GM03348 (cell line): ENCODE measurements at regions not wholly inside any gene's neighbourhood (a gene's known extent, or its start where the extent isn't known, plus 50 kb on each side); places are given as distances from the start of the nearest gene placed in this dataset.

ENCODE experiments used
- DNase-seq: peaks from one replicate; pipeline ENCODE4 v3.0.0; 2012; ENCODE audit warnings: low spot score

DNA sequence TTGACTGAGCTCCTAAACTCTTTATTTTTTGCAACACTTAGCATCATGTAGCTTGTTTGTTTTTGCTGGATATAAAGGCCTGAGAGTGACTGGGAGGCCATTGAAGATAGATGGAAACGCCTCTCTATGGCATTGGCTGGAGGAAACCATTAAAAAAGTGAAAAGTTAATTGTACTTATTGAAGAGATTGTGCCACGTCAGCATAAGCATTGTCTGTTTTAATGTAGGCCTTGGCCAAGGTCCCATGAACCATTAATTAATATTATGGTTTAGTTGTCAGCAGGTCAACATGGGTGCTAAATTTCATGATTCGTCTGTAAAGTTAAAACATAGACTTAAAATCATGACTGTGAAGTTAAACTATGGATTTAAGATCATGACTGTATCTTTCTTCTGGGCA is 178.6 kb downstream of the GATA3 start:
- no peak for DNase-seq

DNA sequence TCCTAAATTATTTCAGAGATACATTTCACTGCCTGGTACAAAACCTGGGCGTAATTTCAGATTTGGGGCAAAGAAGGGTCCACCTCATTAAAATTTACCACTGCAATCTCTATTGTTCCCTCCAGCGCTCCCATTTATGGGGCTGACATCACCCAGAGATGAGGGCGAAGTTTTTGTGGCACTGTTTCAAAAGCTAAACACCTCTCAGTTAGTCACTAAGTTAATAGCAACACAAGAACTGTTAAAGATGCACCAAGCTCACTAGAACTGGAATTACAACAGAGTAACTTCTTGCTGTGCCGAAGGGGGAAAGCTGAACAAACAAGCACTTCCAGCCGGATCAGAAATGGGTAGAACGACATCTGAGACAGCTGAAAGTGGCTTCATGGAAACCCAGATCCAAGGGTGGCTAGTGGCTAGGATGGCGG is 179.4 kb downstream of the GATA3 start:
- no peak for DNase-seq

- no peak for DNase-seq
Observed at GRCh38 chr10:8235253-8236027, 181.0 kb downstream of the GATA3 start.

DNA sequence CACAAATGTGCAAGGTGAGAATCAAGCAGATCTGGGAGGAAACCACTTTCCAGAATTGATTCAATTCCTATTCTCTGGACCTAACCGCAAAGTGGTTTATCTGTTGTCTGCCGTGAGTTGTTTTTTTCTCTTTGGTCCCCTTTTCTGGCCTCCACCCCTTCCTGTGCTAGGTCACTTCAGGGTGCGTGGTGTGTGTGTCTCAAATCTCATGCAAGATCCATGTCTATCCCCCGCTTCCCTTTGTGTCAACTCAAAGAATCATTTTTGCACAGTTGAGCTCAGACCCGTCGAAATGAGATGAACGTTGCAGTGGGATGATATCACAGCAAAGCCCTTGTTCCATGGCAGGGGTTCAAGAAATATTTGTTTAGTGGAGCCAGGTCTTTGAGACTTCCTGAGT is 184.5 kb downstream of the GATA3 start:
- no peak for DNase-seq

- DNase-seq = no peak
Observed at GRCh38 chr10:8240861-8241260, 186.4 kb downstream of the GATA3 start.

- no peak for DNase-seq
Observed at GRCh38 chr10:8242295-8242872, 187.9 kb downstream of the GATA3 start.

GRCh38 chr10:8245131-8245813 is 190.8 kb downstream of the GATA3 start:
- DNase-seq = no peak

DNA sequence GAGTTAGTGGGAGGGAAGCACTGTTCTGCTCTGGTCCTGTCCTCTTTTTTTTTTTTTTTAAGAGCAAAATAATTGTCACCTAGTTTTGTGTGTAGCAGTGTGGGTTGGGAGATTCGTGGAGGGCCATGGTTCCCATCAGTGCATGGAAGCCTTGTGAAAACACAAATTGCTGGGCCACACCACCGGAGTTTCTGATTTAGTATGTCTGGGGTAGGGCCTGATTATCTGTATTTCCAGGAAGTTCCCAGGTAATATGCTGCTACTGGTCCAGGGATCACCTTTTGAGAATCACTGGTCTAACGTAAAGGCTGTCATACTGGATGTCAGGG is 191.3 kb downstream of the GATA3 start:
- no peak for DNase-seq

GRCh38 chr10:8246548-8246947 is 192.1 kb downstream of the GATA3 start:
- DNase-seq = no peak

GRCh38 chr10:8247191-8247590 is 192.7 kb downstream of the GATA3 start:
- DNase-seq = no peak

- DNase-seq = no peak
Observed at GRCh38 chr10:8248868-8249267, 194.4 kb downstream of the GATA3 start.

DNA sequence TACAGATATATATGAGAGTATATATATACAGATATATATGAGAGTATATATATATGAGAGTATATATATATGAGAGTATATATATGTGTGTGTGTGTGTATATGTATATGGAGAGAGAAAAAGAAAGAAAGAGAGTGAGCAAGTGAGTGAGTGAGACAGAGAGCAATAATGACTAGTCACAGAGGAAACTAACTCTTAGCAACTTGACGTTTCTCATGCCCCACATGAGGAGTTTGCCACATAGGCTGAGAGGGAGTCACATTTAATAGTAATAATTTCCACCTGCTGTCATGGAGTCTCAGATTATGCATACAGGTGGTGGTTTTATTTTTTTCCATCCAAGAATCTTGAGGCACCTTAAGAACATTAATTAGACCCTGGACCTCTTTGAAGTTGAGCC is 199.9 kb downstream of the GATA3 start:
- no peak for DNase-seq

DNA sequence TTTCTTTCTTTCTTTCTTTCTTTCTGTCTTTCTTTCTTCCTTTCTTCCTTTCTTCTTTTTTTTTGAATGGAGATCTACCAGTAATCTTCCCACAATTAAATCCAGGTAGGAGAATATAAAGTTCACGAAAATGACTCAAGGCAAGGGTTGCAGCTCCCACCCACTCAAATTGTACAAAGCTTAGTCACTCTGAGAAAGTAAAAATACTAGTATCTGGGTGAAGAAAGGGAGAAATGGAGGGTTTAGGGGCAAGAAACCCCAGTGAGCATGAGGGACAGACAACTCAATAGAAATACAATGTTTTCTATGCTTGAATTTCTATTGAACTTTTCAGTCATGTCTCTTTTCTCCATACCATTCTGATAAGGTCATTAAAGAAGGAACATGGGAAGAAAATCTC is 200.8 kb downstream of the GATA3 start:
- DNase-seq = no peak

GRCh38 chr10:8260645-8261044 is 206.2 kb downstream of the GATA3 start:
- no peak for DNase-seq

DNA sequence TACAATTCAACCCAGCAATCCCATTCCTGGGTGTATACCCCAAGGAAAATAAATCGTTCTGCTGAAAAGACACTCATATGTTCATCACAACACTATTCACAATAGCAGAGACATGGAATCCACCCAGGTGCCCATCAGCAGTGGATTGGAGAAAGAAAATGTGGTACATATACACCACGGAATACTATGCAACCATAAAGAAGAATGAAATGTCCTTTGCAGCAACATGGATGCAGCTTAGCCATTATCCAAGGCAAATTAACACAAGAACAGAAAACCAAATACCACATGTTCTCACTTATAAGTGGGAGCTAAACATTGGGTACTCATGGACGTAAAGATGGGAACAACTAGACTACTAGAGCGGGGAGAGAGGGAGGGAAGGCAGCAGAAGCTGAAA is 207.8 kb downstream of the GATA3 start:
- no peak for DNase-seq

DNA sequence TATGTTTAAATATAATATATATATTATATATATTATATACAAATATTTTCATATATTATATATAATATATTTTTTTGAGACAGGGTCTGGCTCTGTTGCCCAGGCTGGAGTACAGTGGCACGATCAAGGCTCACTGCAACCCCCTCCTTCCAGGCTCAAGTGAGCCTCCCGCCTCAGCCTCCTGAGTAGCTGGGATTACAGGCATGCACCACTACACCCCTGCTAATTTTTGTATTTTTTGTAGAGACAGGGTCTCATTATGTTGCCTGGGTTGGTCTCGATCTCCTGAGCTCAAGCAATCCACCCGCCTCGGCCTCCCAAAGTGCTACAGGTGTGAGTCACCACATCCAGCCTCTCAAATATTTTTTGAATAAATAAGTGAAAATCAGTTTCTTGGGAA is 215.5 kb downstream of the GATA3 start:
- no peak for DNase-seq

DNA sequence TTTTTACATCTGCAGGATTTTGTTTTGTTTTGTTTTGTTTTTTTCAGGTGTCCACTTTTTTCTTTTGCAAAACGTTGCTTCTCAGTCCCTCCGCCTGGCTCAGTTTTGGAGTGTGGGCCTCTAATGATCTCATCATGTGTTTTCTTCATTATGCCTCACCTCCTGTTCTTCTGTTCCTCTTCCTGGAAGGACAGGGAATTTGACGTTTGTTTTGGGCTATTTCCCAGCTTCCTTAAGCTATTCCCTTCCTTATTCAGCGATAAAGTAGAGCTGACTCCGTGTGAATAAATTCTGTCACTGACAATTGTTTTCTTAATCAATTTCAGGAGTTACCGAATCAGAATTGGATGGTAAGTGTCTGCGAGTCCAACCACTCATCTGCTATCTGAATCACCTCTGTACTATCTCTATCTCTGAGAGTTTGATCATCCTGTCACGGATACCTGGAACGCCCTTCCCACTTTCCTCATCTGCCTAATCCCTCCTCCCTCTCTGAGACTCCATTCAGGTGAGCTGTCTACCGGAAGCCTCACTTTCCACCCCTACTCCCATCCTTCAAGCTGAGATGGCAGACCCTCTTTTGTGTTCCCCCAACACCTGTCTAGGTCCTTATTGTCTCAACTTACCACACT is 218.4 kb downstream of the GATA3 start:
- no peak for DNase-seq

DNA sequence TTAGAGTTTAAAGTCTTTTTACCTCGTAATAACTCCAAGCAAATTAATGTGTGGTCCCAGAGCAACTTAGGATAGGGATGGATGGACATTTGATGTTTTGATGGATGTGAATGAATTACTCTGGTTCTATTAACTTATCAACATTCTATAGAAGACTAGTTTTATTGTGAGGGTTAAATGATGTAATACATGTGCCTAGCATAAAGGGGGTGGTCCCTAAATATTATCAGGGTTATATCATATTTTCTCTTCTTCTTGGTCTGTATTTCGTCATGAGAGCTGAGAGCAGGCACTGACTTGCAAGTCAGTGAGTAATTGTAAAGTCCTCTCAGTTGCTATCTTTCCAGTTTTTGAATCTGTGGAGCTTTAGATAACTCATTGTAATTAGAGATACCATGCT is 219.3 kb downstream of the GATA3 start:
- DNase-seq = no peak

DNA sequence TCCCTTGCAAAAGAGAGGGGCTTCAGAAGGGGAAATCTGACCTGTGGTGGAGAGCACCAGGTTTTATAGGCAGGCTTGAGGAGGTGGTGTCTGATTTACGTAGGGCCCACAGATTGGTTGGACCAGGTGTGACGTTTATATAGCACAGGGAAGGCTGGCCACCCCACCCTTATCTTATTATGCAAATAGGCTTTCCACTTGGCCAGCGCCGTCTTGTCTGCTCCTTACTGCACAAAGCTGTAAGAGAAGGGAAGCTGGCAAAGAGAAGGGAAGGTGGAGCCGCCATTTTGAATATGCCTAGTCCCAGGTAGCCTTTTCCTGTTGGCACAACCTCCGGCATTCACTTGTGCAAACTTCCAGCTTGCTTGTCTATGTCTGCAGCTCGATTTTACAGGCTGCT is 221.4 kb downstream of the GATA3 start:
- DNase-seq = no peak

DNA sequence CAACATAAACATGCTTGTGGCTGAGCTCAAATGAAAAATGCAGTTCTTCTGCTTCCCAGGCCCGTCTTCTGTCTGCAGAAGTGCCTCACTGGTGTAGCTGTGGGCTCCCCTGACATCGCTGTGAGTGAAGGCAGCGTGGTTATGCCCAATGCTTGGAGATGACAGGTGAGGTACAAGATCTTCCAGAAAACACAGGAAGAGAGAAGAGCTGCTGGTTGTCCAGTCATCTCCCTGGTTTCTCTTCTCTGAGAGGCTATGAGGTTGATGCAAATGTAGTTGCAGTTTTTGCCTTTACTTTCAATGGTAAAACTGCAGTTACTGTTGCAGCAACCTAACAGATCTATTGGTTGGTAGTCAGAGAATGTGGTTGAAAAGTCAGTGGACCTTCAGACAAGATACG is 223.6 kb downstream of the GATA3 start:
- DNase-seq = no peak

DNA sequence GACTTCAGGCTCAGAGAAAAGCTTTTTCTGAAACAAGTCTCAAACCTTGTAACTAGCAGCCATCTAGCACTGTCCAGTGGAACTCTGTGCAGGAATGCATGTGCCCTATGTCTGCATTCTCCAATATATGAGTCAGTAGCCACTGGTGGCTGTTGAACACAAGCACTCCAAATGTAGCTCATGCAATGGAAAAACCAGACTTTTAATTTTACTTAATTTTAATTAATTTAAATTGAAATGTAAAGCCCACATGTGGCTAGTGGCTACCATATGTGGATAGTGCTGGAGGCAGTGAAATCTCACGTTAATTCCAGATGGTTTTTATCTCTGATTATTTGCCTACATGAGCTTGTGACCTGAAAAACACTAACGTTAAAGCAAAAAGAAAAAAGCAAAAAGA is 225.1 kb downstream of the GATA3 start:
- DNase-seq = peak; percentile 21

DNA sequence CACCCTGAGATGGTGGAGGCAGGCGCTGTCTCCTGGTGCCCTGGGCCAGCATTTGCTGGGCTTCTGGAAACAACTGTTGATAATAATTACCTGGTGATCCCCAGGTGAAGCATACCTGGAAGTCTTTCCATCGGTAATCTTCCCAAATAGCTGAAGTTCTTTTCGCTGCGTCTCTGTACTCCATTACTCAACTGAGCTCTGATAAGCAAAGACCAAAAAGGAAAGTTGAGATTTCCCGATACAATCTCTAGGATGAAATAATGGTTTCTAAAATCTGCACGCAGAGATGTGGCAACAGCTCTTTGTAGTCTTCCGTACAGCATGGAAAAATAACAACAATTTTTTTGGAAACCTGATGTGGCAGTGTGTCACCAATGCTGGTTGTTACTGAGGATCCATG is 226.5 kb downstream of the GATA3 start:
- DNase-seq = no peak

- DNase-seq = no peak
Observed at GRCh38 chr10:8282340-8282739, 227.9 kb downstream of the GATA3 start.
